ENCODE measurements at regions not wholly inside any gene's neighbourhood (a gene's known extent, or its start where the extent isn't known, plus 50 kb on each side); places are given as distances from the start of the nearest gene placed in this dataset.

- TF ChIP-seq HMGXB4 (CRISPR knock-in tag; IDR thresholded peaks at IDR 0.05), result no peak
- no peak for TF ChIP-seq ZNF384 (IDR thresholded peaks at IDR 0.05; ENCODE audit: low read depth, low read length)
- no peak for TF ChIP-seq TBL1XR1 (IDR thresholded peaks at IDR 0.05; ENCODE audit: low read length in 2 of 2)
- no peak for TF ChIP-seq FOXA1 (IDR thresholded peaks at IDR 0.05; ENCODE audit: borderline replicate concordance)
- no peak for TF ChIP-seq PML (IDR thresholded peaks at IDR 0.05; ENCODE audit: low read length)
- TF ChIP-seq ZNF318 (IDR thresholded peaks at IDR 0.05; ENCODE audit: borderline replicate concordance in 1 of 2, low read depth in 1 of 2), result no peak
These were observed 58.2 kb upstream of the VGLL2 start (continued) for GRCh38 chr6:117206944-117207687.
